HCT116 (cell line): ENCODE measurements at regions not wholly inside any gene's neighbourhood (a gene's known extent, or its start where the extent isn't known, plus 50 kb on each side); places are given as distances from the start of the nearest gene placed in this dataset.

Experiments used
- MAX ChIP-seq: IDR thresholded peaks from 2 replicates; pipeline ENCODE4 v1.6.1; 2012
- ZNF274 ChIP-seq: fragments of 200-500 bp; sonication (Bioruptor generic); IDR thresholded peaks from 2 replicates; pipeline ENCODE4 v1.6.1; 2014; ENCODE audit warnings: mild to moderate bottlenecking, low read depth, low read length, inconsistent platforms
- TF ChIP-seq, protein P1 (sequence below), 3 experiments: fragments of 200-600 bp in 1 of 3; sonication (generic) in 1 of 3; IDR thresholded peaks in 2 of 3; conservative IDR thresholded peaks in 1 of 3; 2 replicates each; pipeline ENCODE4 v1.5.1; 2012 to 2017; ENCODE audit warnings: low read depth in 2 of 3, low read length in 2 of 3, antibody characterized with exemption in 1 of 3, borderline replicate concordance in 1 of 3, control low read depth in 1 of 3, mild to moderate bottlenecking in 1 of 3, mixed read lengths in 1 of 3, mixed run types in 1 of 3, moderate library complexity in 1 of 3; ENCODE audit not compliant: insufficient read depth in 1 of 3

- TF ChIP-seq, protein P1, sequence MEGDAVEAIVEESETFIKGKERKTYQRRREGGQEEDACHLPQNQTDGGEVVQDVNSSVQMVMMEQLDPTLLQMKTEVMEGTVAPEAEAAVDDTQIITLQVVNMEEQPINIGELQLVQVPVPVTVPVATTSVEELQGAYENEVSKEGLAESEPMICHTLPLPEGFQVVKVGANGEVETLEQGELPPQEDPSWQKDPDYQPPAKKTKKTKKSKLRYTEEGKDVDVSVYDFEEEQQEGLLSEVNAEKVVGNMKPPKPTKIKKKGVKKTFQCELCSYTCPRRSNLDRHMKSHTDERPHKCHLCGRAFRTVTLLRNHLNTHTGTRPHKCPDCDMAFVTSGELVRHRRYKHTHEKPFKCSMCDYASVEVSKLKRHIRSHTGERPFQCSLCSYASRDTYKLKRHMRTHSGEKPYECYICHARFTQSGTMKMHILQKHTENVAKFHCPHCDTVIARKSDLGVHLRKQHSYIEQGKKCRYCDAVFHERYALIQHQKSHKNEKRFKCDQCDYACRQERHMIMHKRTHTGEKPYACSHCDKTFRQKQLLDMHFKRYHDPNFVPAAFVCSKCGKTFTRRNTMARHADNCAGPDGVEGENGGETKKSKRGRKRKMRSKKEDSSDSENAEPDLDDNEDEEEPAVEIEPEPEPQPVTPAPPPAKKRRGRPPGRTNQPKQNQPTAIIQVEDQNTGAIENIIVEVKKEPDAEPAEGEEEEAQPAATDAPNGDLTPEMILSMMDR (IDR thresholded peaks at IDR 0.05 in 2 of 3, conservative IDR thresholded peaks at IDR 0.05 in 1 of 3; ENCODE audit: borderline replicate concordance in 1 of 3, insufficient read depth in 1 of 3, low read depth in 2 of 3, low read length in 2 of 3), result no peak
- TF ChIP-seq ZNF274, result no peak
- no peak for TF ChIP-seq MAX
Observed at GRCh38 chr10:64113375-64113774, 592.2 kb downstream of the REEP3 start.
